Mesendoderm (in vitro differentiated cells): ENCODE measurements at regions not wholly inside any gene's neighbourhood (a gene's known extent, or its start where the extent isn't known, plus 50 kb on each side); places are given as distances from the start of the nearest gene placed in this dataset.
"Not testable (repeated sequence)": the region's sequence is repeated elsewhere in the genome, so short reads cannot be mapped to it uniquely, and the experiment has no call there.

Source experiments
- DNase-seq: peaks from one replicate; pipeline ENCODE4 v3.0.0; 2013
- H2AK5ac ChIP-seq: 2 replicates; pipeline ENCODE4 v1.6.1; 2013; ENCODE audit warnings: low read length, inconsistent platforms
- H2BK120ac ChIP-seq: 2 replicates; pipeline ENCODE4 v1.6.1; 2013; ENCODE audit warnings: low read depth, mild to moderate bottlenecking, low read length, moderate library complexity, mixed read lengths
- H2BK15ac ChIP-seq: replicated peaks from 2 replicates; pipeline ENCODE4 v1.6.1; 2013; ENCODE audit warnings: low read depth, mild to moderate bottlenecking, moderate library complexity
- H2BK5ac ChIP-seq: 2 replicates; pipeline ENCODE4 v1.6.1; 2013; ENCODE audit warnings: low read length, inconsistent platforms
- H3K18ac ChIP-seq: 2 replicates; pipeline ENCODE4 v1.6.1; 2013; ENCODE audit warnings: mild to moderate bottlenecking, low read length, mixed read lengths
- H3K23ac ChIP-seq: one replicate; pipeline ENCODE4 v1.6.1; 2013; ENCODE audit warnings: low read length
- H3K27ac ChIP-seq: 2 replicates; pipeline ENCODE4 v1.5.1; 2013; ENCODE audit warnings: low read depth, mild to moderate bottlenecking, inconsistent platforms, low read length, moderate library complexity
- H3K27me3 ChIP-seq: 2 replicates; pipeline ENCODE4 v1.6.1; 2013; ENCODE audit warnings: low read length, control low read depth, mild to moderate bottlenecking, inconsistent platforms; ENCODE audit not compliant: insufficient read depth, poor library complexity
- H3K36me3 ChIP-seq: 2 replicates; pipeline ENCODE4 v1.6.1; 2013; ENCODE audit warnings: low read length, inconsistent platforms; ENCODE audit not compliant: control insufficient read depth, insufficient read depth
- H3K4ac ChIP-seq: one replicate; pipeline ENCODE4 v1.6.1; 2013; ENCODE audit warnings: low read depth, mild to moderate bottlenecking, low read length, moderate library complexity
- H3K4me1 ChIP-seq: 2 replicates; pipeline ENCODE4 v1.6.1; 2013; ENCODE audit warnings: low read depth, low read length, inconsistent platforms; ENCODE audit not compliant: control insufficient read depth
- H3K4me2 ChIP-seq: 2 replicates; pipeline ENCODE4 v1.6.1; 2013; ENCODE audit warnings: low read length
- H3K4me3 ChIP-seq: 2 replicates; pipeline ENCODE4 v1.5.1; 2013; ENCODE audit warnings: mild to moderate bottlenecking, low read length
- H3K56ac ChIP-seq: one replicate; pipeline ENCODE4 v1.6.1; 2013; ENCODE audit warnings: low read length
- H3K79me1 ChIP-seq: 2 replicates; pipeline ENCODE4 v1.6.1; 2013; ENCODE audit warnings: low read length, inconsistent platforms
- H3K79me2 ChIP-seq: 2 replicates; pipeline ENCODE4 v1.6.1; 2013; ENCODE audit warnings: mild to moderate bottlenecking, low read length; ENCODE audit not compliant: control insufficient read depth, insufficient read depth
- H3K9ac ChIP-seq: 2 replicates; pipeline ENCODE4 v1.6.1; 2013; ENCODE audit warnings: low read length, inconsistent platforms
- H4K5ac ChIP-seq: one replicate; pipeline ENCODE4 v1.6.1; 2013; ENCODE audit warnings: low read length
- H4K8ac ChIP-seq: one replicate; pipeline ENCODE4 v1.6.1; 2013; ENCODE audit warnings: low read depth, mild to moderate bottlenecking, control low read depth, low read length, moderate library complexity
- WGBS: extraction: QIAGEN DNeasy Blood & Tissue Kit; methylation state at CpG from one replicate; pipeline ENCODE4 v1.1.7; 2013; ENCODE audit warnings: low lambda C conversion rate, missing lambda C conversion rate; ENCODE audit not compliant: insufficient coverage; ENCODE audit errors: extremely low coverage; 5-methylcytosine and 5-hydroxymethylcytosine counted together

DNA sequence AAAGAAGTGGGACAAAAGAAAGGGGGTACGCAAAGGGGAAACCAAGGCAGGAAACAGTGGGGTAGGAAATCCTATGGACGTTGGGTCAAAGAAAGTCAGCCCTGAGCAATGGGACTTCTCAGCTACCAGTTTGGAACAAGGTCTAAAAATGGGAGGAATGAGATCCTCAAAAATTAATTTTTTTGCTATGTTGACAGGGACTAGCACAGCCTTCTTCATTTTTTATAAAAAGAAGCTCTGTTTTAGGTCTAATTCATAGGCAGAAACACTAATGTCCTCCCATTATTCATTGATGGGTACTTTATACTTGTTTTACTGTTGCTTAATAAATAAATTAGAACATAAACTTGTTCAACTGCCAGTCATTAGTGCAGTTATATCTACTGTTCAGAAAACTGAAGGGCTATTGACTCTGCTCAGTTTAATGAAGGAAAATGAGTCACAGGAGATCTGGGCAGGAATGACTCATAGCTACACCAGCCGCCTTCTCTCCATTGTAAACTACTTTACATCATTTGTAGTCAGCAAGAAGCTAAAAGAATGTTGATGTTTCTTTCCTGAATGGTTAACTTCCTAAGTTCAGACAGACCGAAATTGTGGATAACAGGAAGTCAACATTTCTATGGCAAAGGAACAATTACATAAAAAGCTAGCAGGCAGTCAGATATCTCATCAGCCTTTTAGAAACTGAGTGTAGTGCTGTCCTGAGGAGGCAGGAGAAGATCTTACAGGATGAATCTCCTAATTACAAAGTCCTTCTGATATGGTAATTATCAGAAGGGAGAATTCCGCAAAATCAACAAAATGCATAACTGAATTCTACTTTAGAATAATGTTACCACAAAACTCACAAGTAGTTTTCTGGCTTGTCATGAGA lies 356.4 kb upstream of the PKN2 start:
- Histone ChIP-seq H2AK5ac (no peak overlapping the region), H3K36me3 (no peaks in the 10 kb centered on the region), H4K8ac (no peak overlapping the region), H2BK120ac (no peak overlapping the region), H3K4me2 (no peak overlapping the region), H3K27me3 (no peaks in the 10 kb centered on the region), H3K27ac (no peak overlapping the region), H3K4ac (no peak overlapping the region), H3K79me1 (no peaks in the 10 kb centered on the region), H4K5ac (no peak overlapping the region), H3K4me3 (no peak overlapping the region), H3K56ac (no peak overlapping the region), H3K79me2 (no peaks in the 10 kb centered on the region), H3K9ac (no peak overlapping the region), H2BK15ac (no peak overlapping the region), H3K4me1 (no peaks in the 10 kb centered on the region), H3K23ac (no peak overlapping the region), H2BK5ac (no peak overlapping the region), H3K18ac (no peak overlapping the region)
- peak; percentile 65 for DNase-seq
- no CpG with 5 or more reads among the region's 5 CpGs for WGBS

DNA sequence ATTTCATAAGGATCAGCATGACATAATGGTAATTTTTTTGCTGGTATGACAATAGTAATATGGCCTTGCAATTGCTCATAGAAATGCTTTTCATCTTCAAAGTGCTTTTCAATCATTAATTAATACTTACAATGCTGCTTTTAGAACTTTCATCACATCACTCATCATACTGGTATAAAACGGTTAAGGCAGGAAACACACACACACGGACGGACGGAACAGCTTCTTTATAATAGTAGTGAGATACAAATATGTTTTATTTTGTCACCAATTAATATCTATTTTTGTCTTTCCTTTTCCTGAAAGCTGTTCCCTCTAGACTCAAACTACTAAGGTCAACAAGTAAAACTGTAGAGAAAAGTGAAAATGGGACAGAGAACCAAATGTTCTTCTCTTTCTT lies 353.9 kb upstream of the PKN2 start:
- DNase-seq = no peak
- no peaks in the 10 kb centered on the region for H3K36me3 ChIP-seq
- no peak overlapping the region for H3K18ac ChIP-seq
- no peaks in the 10 kb centered on the region for H3K79me2 ChIP-seq
- H3K9ac ChIP-seq = no peak overlapping the region
- no peak overlapping the region for H2BK15ac ChIP-seq
- H3K4me2 ChIP-seq = no peak overlapping the region
- H3K4me3 ChIP-seq = no peak overlapping the region
- no peaks in the 10 kb centered on the region for H3K27me3 ChIP-seq
- no peaks in the 10 kb centered on the region for H3K79me1 ChIP-seq
- no peak overlapping the region for H3K56ac ChIP-seq
- no CpG with 5 or more reads among the region's 4 CpGs for WGBS
- H4K8ac ChIP-seq = no peak overlapping the region
- H4K5ac ChIP-seq = no peak overlapping the region
- no peak overlapping the region for H2BK5ac ChIP-seq
- H3K23ac ChIP-seq = no peak overlapping the region
- H3K4ac ChIP-seq = no peak overlapping the region
- no peak overlapping the region for H3K27ac ChIP-seq
- H3K4me1 ChIP-seq = no peaks in the 10 kb centered on the region
- H2BK120ac ChIP-seq = no peak overlapping the region
- H2AK5ac ChIP-seq = no peak overlapping the region

DNA sequence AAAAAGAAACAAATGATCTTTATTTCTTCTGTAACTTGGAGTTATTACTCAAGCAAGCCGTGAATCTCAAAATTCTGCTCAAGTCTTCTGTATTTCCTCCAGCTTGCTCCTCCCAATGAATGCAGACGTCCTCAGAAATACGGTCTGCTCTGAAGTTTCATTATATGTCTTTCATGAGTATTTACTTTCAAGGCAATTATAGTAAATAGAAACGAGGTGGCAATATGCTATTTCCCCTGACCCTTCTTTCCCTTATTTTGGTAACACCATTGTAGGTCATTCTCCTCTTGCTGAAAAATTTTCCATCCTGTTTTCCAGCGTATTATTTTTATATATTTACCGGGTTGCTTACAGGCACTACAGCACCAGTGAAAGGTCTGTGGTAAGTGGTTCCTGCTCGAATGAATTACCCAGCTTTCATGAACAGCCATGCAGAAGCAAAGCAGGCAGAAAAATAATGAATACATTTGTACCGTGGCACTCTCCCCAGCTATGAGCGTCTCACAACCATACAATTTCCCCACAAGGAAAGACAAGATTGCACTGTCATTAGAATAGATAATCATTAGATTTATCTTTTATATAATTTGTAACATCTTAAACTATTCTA lies 350.9 kb upstream of the PKN2 start:
- H4K5ac ChIP-seq = no peak overlapping the region
- WGBS = no CpG with 5 or more reads among the region's 9 CpGs
- no peak overlapping the region for H2BK5ac ChIP-seq
- H2BK120ac ChIP-seq = no peak overlapping the region
- DNase-seq = no peak
- H3K4me1 ChIP-seq = no peaks in the 10 kb centered on the region
- H3K9ac ChIP-seq = no peak overlapping the region
- no peaks in the 10 kb centered on the region for H3K79me1 ChIP-seq
- H4K8ac ChIP-seq = no peak overlapping the region
- H3K4me2 ChIP-seq = no peak overlapping the region
- no peak overlapping the region for H3K4ac ChIP-seq
- no peaks in the 10 kb centered on the region for H3K36me3 ChIP-seq
- no peak overlapping the region for H2BK15ac ChIP-seq
- H3K27me3 ChIP-seq = no peaks in the 10 kb centered on the region
- H3K56ac ChIP-seq = no peak overlapping the region
- H3K27ac ChIP-seq = no peak overlapping the region
- H2AK5ac ChIP-seq = no peak overlapping the region
- no peak overlapping the region for H3K18ac ChIP-seq
- H3K4me3 ChIP-seq = no peak overlapping the region
- no peak overlapping the region for H3K23ac ChIP-seq
- H3K79me2 ChIP-seq = no peaks in the 10 kb centered on the region

DNA sequence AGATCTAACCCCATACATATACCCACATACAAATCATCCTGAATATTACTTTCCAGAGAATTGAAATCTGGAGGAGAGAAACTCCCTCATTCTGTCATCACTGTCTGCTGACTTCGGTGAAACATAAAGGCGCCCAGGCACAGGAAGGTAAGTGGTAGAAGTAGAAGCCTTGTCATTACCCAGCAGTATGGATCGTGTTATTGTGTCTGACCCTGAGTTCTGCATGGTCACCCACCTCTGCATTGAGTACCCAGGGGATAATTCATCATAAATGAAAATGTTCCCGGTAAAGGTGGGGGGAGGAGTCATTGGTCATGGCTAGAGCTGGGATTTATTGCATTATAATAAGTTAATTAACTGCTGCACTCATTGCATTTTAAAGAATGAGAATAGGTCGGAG lies 342.6 kb upstream of the PKN2 start:
- no peak overlapping the region for H2BK15ac ChIP-seq
- no peak overlapping the region for H3K4ac ChIP-seq
- H4K8ac ChIP-seq = no peak overlapping the region
- no peaks in the 10 kb centered on the region for H3K36me3 ChIP-seq
- no peak overlapping the region for H4K5ac ChIP-seq
- no CpG with 5 or more reads among the region's 5 CpGs for WGBS
- H3K27ac ChIP-seq = no peak overlapping the region
- no peak overlapping the region for H3K18ac ChIP-seq
- H3K27me3 ChIP-seq = no peaks in the 10 kb centered on the region
- no peak overlapping the region for H2AK5ac ChIP-seq
- H3K9ac ChIP-seq = no peak overlapping the region
- no peak overlapping the region for H2BK5ac ChIP-seq
- no peaks in the 10 kb centered on the region for H3K79me1 ChIP-seq
- DNase-seq = no peak
- no peak overlapping the region for H3K4me3 ChIP-seq
- H2BK120ac ChIP-seq = no peak overlapping the region
- no peaks in the 10 kb centered on the region for H3K79me2 ChIP-seq
- H3K4me2 ChIP-seq = no peak overlapping the region
- H3K23ac ChIP-seq = no peak overlapping the region
- no peak overlapping the region for H3K56ac ChIP-seq
- H3K4me1 ChIP-seq = no peaks in the 10 kb centered on the region

DNA sequence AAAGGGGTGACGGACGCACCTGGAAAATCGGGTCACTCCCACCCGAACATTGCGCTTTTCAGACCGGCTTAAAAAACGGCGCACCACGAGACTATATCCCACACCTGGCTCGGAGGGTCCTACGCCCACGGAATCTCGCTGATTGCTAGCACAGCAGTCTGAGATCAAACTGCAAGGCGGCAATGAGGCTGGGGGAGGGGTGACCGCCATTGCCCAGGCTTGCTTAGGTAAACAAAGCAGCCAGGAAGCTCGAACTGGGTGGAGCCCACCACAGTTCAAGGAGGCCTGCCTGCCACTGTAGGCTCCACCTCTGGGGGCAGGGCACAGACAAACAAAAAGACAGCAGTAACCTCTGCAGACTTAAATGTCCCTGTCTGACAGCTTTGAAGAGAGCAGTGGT lies 342.0 kb upstream of the PKN2 start:
- H3K79me1 ChIP-seq, H3K4ac ChIP-seq, H3K4me2 ChIP-seq, DNase-seq, H3K27me3 ChIP-seq, H3K18ac ChIP-seq, H3K9ac ChIP-seq, H3K4me1 ChIP-seq, H2AK5ac ChIP-seq, H3K4me3 ChIP-seq, H2BK15ac ChIP-seq, H4K5ac ChIP-seq, H3K36me3 ChIP-seq, H3K56ac ChIP-seq, H3K27ac ChIP-seq, H3K79me2 ChIP-seq, H2BK5ac ChIP-seq, H2BK120ac ChIP-seq, H4K8ac ChIP-seq, H3K23ac ChIP-seq: not testable (repeated sequence)
- WGBS = no CpG with 5 or more reads among the region's 16 CpGs
